ENCODE measurements at regions not wholly inside any gene's neighbourhood (a gene's known extent, or its start where the extent isn't known, plus 50 kb on each side); places are given as distances from the start of the nearest gene placed in this dataset.

DNA sequence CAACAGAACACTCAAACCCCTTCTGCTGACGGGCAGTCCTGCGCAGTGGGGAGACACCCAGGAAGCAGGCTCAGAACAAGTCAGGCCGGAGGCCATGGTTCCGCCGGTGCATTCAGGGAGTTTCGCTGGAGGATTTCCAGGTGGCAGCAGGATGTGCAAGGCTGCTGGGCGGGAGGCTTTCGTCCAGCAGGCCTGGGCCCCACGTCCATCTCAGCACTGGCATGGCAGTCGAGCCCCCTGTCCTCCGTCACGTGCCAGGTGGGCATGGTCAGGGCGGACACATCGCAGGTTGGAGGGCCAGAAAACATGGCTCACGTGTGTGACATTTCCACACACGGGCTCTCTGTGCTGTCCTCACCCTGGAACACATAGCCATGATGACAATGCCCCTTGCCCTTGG lies 299.9 kb upstream of the IRX2 start:
- TF ChIP-seq, protein P1, sequence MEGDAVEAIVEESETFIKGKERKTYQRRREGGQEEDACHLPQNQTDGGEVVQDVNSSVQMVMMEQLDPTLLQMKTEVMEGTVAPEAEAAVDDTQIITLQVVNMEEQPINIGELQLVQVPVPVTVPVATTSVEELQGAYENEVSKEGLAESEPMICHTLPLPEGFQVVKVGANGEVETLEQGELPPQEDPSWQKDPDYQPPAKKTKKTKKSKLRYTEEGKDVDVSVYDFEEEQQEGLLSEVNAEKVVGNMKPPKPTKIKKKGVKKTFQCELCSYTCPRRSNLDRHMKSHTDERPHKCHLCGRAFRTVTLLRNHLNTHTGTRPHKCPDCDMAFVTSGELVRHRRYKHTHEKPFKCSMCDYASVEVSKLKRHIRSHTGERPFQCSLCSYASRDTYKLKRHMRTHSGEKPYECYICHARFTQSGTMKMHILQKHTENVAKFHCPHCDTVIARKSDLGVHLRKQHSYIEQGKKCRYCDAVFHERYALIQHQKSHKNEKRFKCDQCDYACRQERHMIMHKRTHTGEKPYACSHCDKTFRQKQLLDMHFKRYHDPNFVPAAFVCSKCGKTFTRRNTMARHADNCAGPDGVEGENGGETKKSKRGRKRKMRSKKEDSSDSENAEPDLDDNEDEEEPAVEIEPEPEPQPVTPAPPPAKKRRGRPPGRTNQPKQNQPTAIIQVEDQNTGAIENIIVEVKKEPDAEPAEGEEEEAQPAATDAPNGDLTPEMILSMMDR (IDR thresholded peaks at IDR 0.05): no peak
- no peak for TF ChIP-seq POLR2A (IDR thresholded peaks at IDR 0.05)
- no peak for TF ChIP-seq EP300 (IDR thresholded peaks at IDR 0.05)

All from sigmoid colon (tissue), 4 donors.